Prostate gland (tissue), 2 donors: ENCODE measurements at regions not wholly inside any gene's neighbourhood (a gene's known extent, or its start where the extent isn't known, plus 50 kb on each side); places are given as distances from the start of the nearest gene placed in this dataset.

Experiments
- DNase-seq: peaks from one replicate; pipeline ENCODE4 v3.0.0-alpha.2; 2019; ENCODE audit warnings: low spot score
- H3K27ac ChIP-seq, 2 donors: fragments of 200-600 bp; sonication (generic); 2 replicates each; pipeline ENCODE4 v1.5.1; 2017 to 2019
- H3K27me3 ChIP-seq: fragments of 200-600 bp; sonication (generic); replicated peaks from 2 replicates; pipeline ENCODE4 v1.5.1; 2019; ENCODE audit not compliant: insufficient read depth
- H3K36me3 ChIP-seq, 2 donors: fragments of 200-600 bp; sonication (generic); 1 replicate in 1 of 2; 2 replicates in 1 of 2; pipeline versions ENCODE4 v1.5.1 to v1.8.1; 2017 to 2019
- H3K4me1 ChIP-seq: fragments of 200-600 bp; sonication (generic); replicated peaks from 2 replicates; pipeline ENCODE4 v1.5.1; 2019
- H3K4me3 ChIP-seq, 2 donors: fragments of 200-600 bp; sonication (generic); 2 replicates each; pipeline ENCODE4 v1.5.1; 2017 to 2019
- H3K9me3 ChIP-seq: fragments of 200-600 bp; sonication (generic); 2 replicates; pipeline ENCODE4 v1.5.1; 2017
- CTCF ChIP-seq, 4 experiments: fragments of 200-600 bp in 2 of 4; fragments of 450-650 bp in 2 of 4; sonication (generic) in 2 of 4; IDR thresholded peaks; 1 replicate in 3 of 4; 2 replicates in 1 of 4; pipeline ENCODE4 v1.5.1; 2016 to 2019; ENCODE audit warnings: antibody characterized with exemption in 4 of 4, mild to moderate bottlenecking in 2 of 4, moderate library complexity in 2 of 4
- POLR2A ChIP-seq: fragments of 450-650 bp; IDR thresholded peaks from one replicate; pipeline ENCODE4 v1.6.1; 2016; ENCODE audit warnings: antibody characterized with exemption, mild to moderate bottlenecking
- POLR2AphosphoS5 ChIP-seq: sonication (generic); formaldehyde crosslinking; IDR thresholded peaks from one replicate; pipeline ENCODE4 v1.6.1; 2017; ENCODE audit warnings: antibody characterized with exemption
- WGBS: methylation state at CpG from one replicate; pipeline ENCODE4 v1.1.5; 2018; 5-methylcytosine and 5-hydroxymethylcytosine counted together
- intact Hi-C: fragments of 100-400 bp; cut with DNase I; formaldehyde crosslinking; loops from one replicate; pipeline ENCODE4 v1.14.2; 2022

DNA sequence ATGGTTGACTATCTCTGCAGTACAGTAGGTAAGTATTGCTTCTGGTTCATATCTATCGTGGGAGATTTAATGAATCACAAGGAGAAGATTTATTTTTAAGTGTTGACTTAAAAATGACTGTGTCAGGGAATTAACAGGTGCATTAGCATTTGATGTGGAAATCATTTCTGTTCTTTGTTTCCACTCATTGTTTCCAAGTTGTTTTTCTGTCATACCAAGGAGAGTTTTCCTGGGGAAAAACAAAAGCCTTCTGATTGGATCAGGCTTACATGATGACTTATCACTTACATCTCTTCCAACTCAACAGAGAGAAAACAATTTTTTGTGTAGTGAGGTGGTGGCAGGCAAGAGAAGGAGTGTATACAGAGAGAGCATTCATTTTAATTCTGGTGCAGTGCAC lies 686.4 kb downstream of the HTR1B start:
- DNase-seq, result no peak
- 79% methylated on average over 1 of the region's 1 CpG for WGBS
- Histone ChIP-seq H3K36me3 (no peaks in the 10 kb centered on the region), H3K27me3 (no peaks in the 10 kb centered on the region), H3K4me1 (no peaks in the 10 kb centered on the region), H3K4me3 (no peak overlapping the region), H3K27ac (no peak overlapping the region), H3K9me3 (no peaks in the 10 kb centered on the region)
- no peak for TF ChIP-seq POLR2A
- TF ChIP-seq CTCF (IDR thresholded peaks at IDR 0.05), result no peak
- TF ChIP-seq POLR2AphosphoS5, result no peak
- intact Hi-C loops, result no loop called here

GRCh38 chr6:76774781-76775384 lies 688.4 kb downstream of the HTR1B start:
- Histone ChIP-seq H3K27ac (no peak overlapping the region), H3K4me3 (no peak overlapping the region), H3K36me3 (no peaks in the 10 kb centered on the region), H3K27me3 (no peaks in the 10 kb centered on the region), H3K9me3 (no peaks in the 10 kb centered on the region), H3K4me1 (no peaks in the 10 kb centered on the region)
- intact Hi-C loops, result no loop called here
- no peak for DNase-seq
- 27% methylated on average over 6 of the region's 6 CpGs for WGBS
- no peak for TF ChIP-seq CTCF (IDR thresholded peaks at IDR 0.05)
- no peak for TF ChIP-seq POLR2A

DNA sequence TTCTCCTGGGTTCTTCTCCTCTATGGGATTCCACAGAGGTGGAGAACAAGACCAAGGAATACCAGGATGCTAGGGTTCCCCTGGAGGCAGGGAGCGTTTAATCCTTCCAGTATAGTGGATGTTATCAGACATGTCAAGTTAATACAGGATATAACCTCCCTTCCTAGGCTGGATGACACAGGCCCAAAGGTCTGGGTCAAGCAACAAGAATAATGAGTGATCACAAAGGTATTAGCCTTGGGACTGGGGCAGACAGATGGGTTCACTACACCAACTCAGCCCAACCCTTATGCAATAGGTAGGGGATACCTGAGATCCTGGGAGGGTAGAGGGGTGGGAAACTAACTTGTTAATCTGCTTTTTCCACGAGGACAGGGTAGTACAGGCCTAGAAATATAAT lies 690.3 kb downstream of the HTR1B start:
- no peak for TF ChIP-seq POLR2AphosphoS5
- TF ChIP-seq POLR2A, result no peak
- no peak for TF ChIP-seq CTCF (IDR thresholded peaks at IDR 0.05)
- intact Hi-C loops, result no loop called here
- DNase-seq, result no peak
- Histone ChIP-seq H3K36me3 (no peaks in the 10 kb centered on the region), H3K4me1 (no peaks in the 10 kb centered on the region), H3K27ac (no peak overlapping the region), H3K27me3 (no peaks in the 10 kb centered on the region), H3K4me3 (no peak overlapping the region), H3K9me3 (no peaks in the 10 kb centered on the region)
- 28% methylated on average over 2 of the region's 2 CpGs for WGBS

DNA sequence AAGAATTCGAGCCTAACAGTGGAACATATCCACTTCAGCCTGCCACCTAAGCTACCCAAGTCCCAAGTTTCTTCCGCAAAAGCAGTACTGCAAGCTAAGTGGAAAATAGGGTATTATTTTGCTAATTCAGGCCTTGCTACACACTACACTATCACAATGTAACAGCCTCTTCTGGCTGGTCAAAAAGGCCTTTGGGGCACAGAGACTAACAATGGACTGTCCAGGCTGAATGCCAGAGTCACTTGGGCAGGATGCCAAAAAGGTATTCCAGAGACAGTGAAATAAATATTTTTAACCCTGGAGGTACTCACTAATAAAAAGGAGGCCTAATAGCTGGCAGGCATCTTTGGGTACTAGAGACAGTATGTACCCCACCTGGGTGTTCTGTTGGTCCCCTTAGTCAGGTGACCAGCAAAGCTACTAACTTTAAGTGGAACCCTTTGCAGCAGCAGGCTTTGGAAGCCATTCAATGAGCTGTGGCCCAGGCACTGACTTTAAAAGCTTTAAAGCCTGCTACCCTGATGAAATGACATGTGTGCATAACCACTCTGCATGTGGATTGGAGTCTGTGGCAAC lies 692.1 kb downstream of the HTR1B start:
- Histone ChIP-seq H3K27me3 (no peaks in the 10 kb centered on the region), H3K36me3 (no peaks in the 10 kb centered on the region), H3K27ac (no peak overlapping the region), H3K4me3 (no peak overlapping the region), H3K4me1 (no peaks in the 10 kb centered on the region), H3K9me3 (no peaks in the 10 kb centered on the region)
- intact Hi-C loops, result no loop called here
- no peak for DNase-seq
- TF ChIP-seq POLR2AphosphoS5, result no peak
- TF ChIP-seq POLR2A, result no peak
- no peak for TF ChIP-seq CTCF (IDR thresholded peaks at IDR 0.05)
- WGBS, result 51% methylated on average over 2 of the region's 2 CpGs

GRCh38 chr6:76770281-76770680 lies 693.0 kb downstream of the HTR1B start:
- TF ChIP-seq POLR2A (no peak), CTCF (IDR thresholded peaks at IDR 0.05) (no peak), POLR2AphosphoS5 (no peak)
- Histone ChIP-seq H3K27me3 (no peaks in the 10 kb centered on the region), H3K4me1 (no peaks in the 10 kb centered on the region), H3K36me3 (no peaks in the 10 kb centered on the region), H3K27ac (no peak overlapping the region), H3K9me3 (no peaks in the 10 kb centered on the region), H3K4me3 (no peak overlapping the region)
- intact Hi-C loops, result no loop called here
- no peak for DNase-seq
- WGBS, result 55% methylated on average over 2 of the region's 2 CpGs
